Endothelial cell of umbilical vein (primary cell): ENCODE measurements at regions not wholly inside any gene's neighbourhood (a gene's known extent, or its start where the extent isn't known, plus 50 kb on each side); places are given as distances from the start of the nearest gene placed in this dataset.

Source experiments
- BruUV-seq: library from RNA; stranded (reverse); fragments of 400-500 nt; replicated peaks from 2 replicates; lab custom pipeline; 2021; lab: Mats Ljungman, UMichigan
- CTCF ChIA-PET: fragments of 300-600, 350-600 bp; sonication (Branson Sonifier 250); formaldehyde crosslinking; loops from one replicate; lab custom pipeline; 2021; ENCODE audit warnings: antibody characterized with exemption, inconsistent platforms; lab: Charles Lee
- POLR2A ChIA-PET: fragments of 300-600, 350-600 bp; sonication (Branson Sonifier 250); formaldehyde crosslinking; loops from one replicate; lab custom pipeline; 2021; ENCODE audit warnings: antibody characterized with exemption, inconsistent platforms; lab: Charles Lee
- DNase-seq: peaks from one replicate; pipeline ENCODE4 v3.0.0-alpha.2; 2011; ENCODE audit warnings: low read depth, low spot score
- FAIRE-seq: peaks from 2 replicates; lab custom pipeline; 2011; peaks lifted over from hg19 to GRCh38; lab: Jason Lieb, UNC
- H2AFZ ChIP-seq: 2 replicates; pipeline ENCODE4 v1.6.0; 2012; ENCODE audit warnings: low read depth, low read length, control low read depth, inconsistent platforms
- H3K27ac ChIP-seq: 2 replicates; pipeline ENCODE4 v1.5.1; 2011; ENCODE audit warnings: low read depth, mild to moderate bottlenecking, control low read depth, low read length, moderate library complexity; ENCODE audit not compliant: insufficient read depth
- H3K27me3 ChIP-seq, 2 experiments: 2 replicates each; pipeline versions ENCODE4 v1.6.0 to v1.6.1; 2011; ENCODE audit warnings: low read length in 2 of 2, mixed read lengths in 1 of 2; ENCODE audit not compliant: control insufficient read depth in 2 of 2, insufficient read depth in 2 of 2
- H3K36me3 ChIP-seq, 2 experiments: 2 replicates in 1 of 2; 3 replicates in 1 of 2; pipeline ENCODE4 v1.5.1; 2011; ENCODE audit warnings: low read length in 2 of 2, mild to moderate bottlenecking in 1 of 2, moderate library complexity in 1 of 2; ENCODE audit not compliant: control insufficient read depth in 2 of 2, insufficient read depth in 2 of 2; ENCODE audit errors: extremely low read depth in 1 of 2
- H3K4me1 ChIP-seq: 3 replicates; pipeline ENCODE4 v1.5.1; 2011; ENCODE audit warnings: mild to moderate bottlenecking, low read length; ENCODE audit not compliant: control insufficient read depth, insufficient read depth; ENCODE audit errors: extremely low read depth
- H3K4me2 ChIP-seq: 2 replicates; pipeline ENCODE4 v1.6.1; 2011; ENCODE audit warnings: low read length, control low read depth, mixed read lengths; ENCODE audit not compliant: insufficient read depth
- H3K4me3 ChIP-seq, 3 experiments: fragments of 200-600 bp in 1 of 3; sonication (generic), shearing (Covaris generic) in 1 of 3; replicated peaks in 1 of 3; 2 replicates each; pipeline ENCODE4 v1.5.1; 2011 to 2016; ENCODE audit warnings: control low read depth in 3 of 3, low read length in 3 of 3, mild to moderate bottlenecking in 2 of 3, inconsistent platforms in 1 of 3, low read depth in 1 of 3, moderate library complexity in 1 of 3; ENCODE audit not compliant: insufficient read depth in 1 of 3
- H3K79me2 ChIP-seq: 2 replicates; pipeline ENCODE4 v1.6.0; 2012; ENCODE audit warnings: low read length, inconsistent platforms; ENCODE audit not compliant: control insufficient read depth, insufficient read depth
- H3K9ac ChIP-seq: replicated peaks from 2 replicates; pipeline ENCODE3; 2011; ENCODE audit warnings: low read length, control low read depth; ENCODE audit not compliant: insufficient read depth; ENCODE audit errors: extremely low read depth
- H3K9me1 ChIP-seq: replicated peaks from 3 replicates; pipeline ENCODE4 v1.6.0; 2011; ENCODE audit warnings: mild to moderate bottlenecking, low read length; ENCODE audit not compliant: control insufficient read depth, insufficient read depth; ENCODE audit errors: extremely low read depth
- H3K9me3 ChIP-seq: replicated peaks from 2 replicates; pipeline ENCODE4 v1.5.1; 2012; ENCODE audit warnings: low read length, inconsistent platforms; ENCODE audit not compliant: control insufficient read depth, insufficient read depth
- H4K20me1 ChIP-seq: replicated peaks from 2 replicates; pipeline ENCODE3; 2011; ENCODE audit warnings: mild to moderate bottlenecking, low read length; ENCODE audit not compliant: control insufficient read depth, insufficient read depth; ENCODE audit errors: extremely low read depth
- CTCF ChIP-seq, 2 donors: IDR thresholded peaks; 1 replicate in 1 of 2; 2 replicates in 1 of 2; pipeline ENCODE4 v1.5.1; 2011; ENCODE audit warnings: low read length in 2 of 2, mild to moderate bottlenecking in 2 of 2, moderate library complexity in 2 of 2, control low read depth in 1 of 2, inconsistent platforms in 1 of 2, low read depth in 1 of 2; ENCODE audit not compliant: insufficient read depth in 1 of 2; ENCODE audit errors: extremely low read depth in 1 of 2
- EZH2 ChIP-seq: IDR thresholded peaks from 2 replicates; pipeline ENCODE4 v1.6.1; 2012; ENCODE audit warnings: borderline replicate concordance, low read depth, mild to moderate bottlenecking, moderate library complexity, low read length, inconsistent platforms; ENCODE audit not compliant: severe bottlenecking
- FOS ChIP-seq: IDR thresholded peaks from 2 replicates; pipeline ENCODE4 v1.6.1; 2011; ENCODE audit warnings: mild to moderate bottlenecking, low read length, moderate library complexity, borderline replicate concordance; ENCODE audit not compliant: insufficient read depth
- JUN ChIP-seq: IDR thresholded peaks from 2 replicates; pipeline ENCODE4 v1.6.1; 2011; ENCODE audit warnings: borderline replicate concordance, low read depth; ENCODE audit not compliant: insufficient read length, insufficient read depth
- MYC ChIP-seq: IDR thresholded peaks from one replicate; pipeline ENCODE4 v1.6.1; 2011; ENCODE audit warnings: mild to moderate bottlenecking, low read depth, low read length
- POLR2A ChIP-seq: IDR thresholded peaks from 2 replicates; pipeline ENCODE4 v1.6.1; 2012; ENCODE audit warnings: low read depth, mild to moderate bottlenecking, control low read depth, low read length
- POLR2AphosphoS5 ChIP-seq: IDR thresholded peaks from 2 replicates; pipeline ENCODE4 v1.6.1; 2012; ENCODE audit warnings: low read depth, mild to moderate bottlenecking, control low read depth, low read length, moderate library complexity; ENCODE audit not compliant: insufficient read depth
- dilution Hi-C: fragments of 300-500 bp; cut with MboI; formaldehyde crosslinking; loops from one replicate; pipeline ENCODE4 v1.15.0; 2019; ENCODE audit warnings: low sequenced_read_pairs; ENCODE audit not compliant: extremely low pct_ligation_motif_present
- intact Hi-C: fragments of 100-400 bp; cut with micrococcal nuclease; formaldehyde crosslinking; loops from one replicate; pipeline ENCODE4 v1.10.0; 2022
- TF ChIP-seq, protein P1 (sequence below): IDR thresholded peaks from 2 replicates; pipeline ENCODE4 v1.6.1; 2011; ENCODE audit not compliant: insufficient read depth, insufficient read length

DNA sequence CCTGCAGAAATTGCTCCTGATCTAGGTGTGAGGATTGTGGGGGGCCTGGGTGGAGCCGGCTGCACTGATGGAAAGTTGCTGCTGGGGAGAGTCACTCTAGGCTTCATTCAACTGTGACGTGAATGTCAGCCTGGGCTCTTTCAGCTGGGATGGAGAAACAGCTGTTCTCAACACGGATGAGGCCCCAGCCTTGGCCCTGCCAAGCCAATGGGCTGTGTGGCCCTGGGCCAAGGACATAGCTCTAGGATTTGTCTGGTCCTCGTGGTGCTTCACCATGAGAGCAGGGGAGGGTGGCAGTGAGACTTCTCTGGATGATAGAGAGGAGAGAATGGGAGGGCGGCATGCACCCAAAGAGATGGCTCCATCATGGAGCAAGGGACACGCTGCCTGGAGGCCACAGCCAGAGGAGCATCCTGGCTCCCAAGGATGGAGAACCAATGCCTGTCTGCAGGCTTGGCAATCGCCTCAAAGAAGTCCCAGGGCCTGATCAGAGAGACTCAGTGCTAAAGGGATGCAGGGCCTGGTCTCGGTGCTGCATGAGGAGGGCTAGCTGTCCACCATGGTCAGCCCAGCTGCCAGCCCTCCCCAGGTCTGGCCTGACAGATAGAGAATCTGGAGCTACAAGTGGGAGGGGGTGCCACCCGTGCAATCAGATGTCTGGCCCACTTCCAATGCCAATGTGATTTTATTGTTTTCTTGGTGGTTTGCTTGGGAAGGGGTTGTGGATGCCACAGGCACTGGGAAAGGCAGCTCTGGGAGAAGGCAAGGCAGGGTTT lies 141.0 kb downstream of the GADD45G start:
- dilution Hi-C loops (no loop called here), intact Hi-C loops (no loop called here)
- Histone ChIP-seq H2AFZ (no peak overlapping the region), H3K27ac (no peak overlapping the region), H3K4me3 (no peak overlapping the region), H3K36me3 (no peaks in the 10 kb centered on the region), H3K4me1 (no peaks in the 10 kb centered on the region), H3K9ac (no peak overlapping the region), H3K9me3 (no peaks in the 10 kb centered on the region), H3K9me1 (no peaks in the 10 kb centered on the region), H3K79me2 (no peaks in the 10 kb centered on the region), H3K4me2 (no peak overlapping the region), H3K27me3 (no peaks in the 10 kb centered on the region), H4K20me1 (no peaks in the 10 kb centered on the region)
- FAIRE-seq (no peak), DNase-seq (no peak)
- POLR2A ChIA-PET: no interaction called here
- BruUV-seq: no TSS peak
- CTCF ChIA-PET: no interaction called here
- TF ChIP-seq JUN (no peak), POLR2A (no peak), FOS (no peak), MYC (no peak), POLR2AphosphoS5 (no peak), CTCF (IDR thresholded peaks at IDR 0.05; ENCODE audit: extremely low read depth in 1 of 2, insufficient read depth in 1 of 2, low read depth in 1 of 2, low read length in 2 of 2) (no peak), EZH2 (no peak)
- TF ChIP-seq, protein P1, sequence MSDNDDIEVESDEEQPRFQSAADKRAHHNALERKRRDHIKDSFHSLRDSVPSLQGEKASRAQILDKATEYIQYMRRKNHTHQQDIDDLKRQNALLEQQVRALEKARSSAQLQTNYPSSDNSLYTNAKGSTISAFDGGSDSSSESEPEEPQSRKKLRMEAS: no peak
